GM13977 (cell line): ENCODE measurements at regions not wholly inside any gene's neighbourhood (a gene's known extent, or its start where the extent isn't known, plus 50 kb on each side); places are given as distances from the start of the nearest gene placed in this dataset.

Experiments
- DNase-seq: peaks from one replicate; pipeline ENCODE4 v3.0.0; 2012; ENCODE audit warnings: low spot score
- in situ Hi-C: fragments of 300-500 bp; cut with MboI; formaldehyde crosslinking; loops from one replicate; pipeline ENCODE4 v1.12.0; 2022; ENCODE audit warnings: low sequenced_read_pairs, low pct_unique_long_range_greater_than_20kb, mixed read lengths, inconsistent platforms; ENCODE audit not compliant: unreplicated experiment
- TF ChIP-seq, protein P1 (sequence below): IDR thresholded peaks from 2 replicates; pipeline ENCODE4 v1.5.1; 2012; ENCODE audit warnings: mild to moderate bottlenecking, control low read depth; ENCODE audit not compliant: insufficient read depth; ENCODE audit errors: extremely low read depth, missing control alignments

DNA sequence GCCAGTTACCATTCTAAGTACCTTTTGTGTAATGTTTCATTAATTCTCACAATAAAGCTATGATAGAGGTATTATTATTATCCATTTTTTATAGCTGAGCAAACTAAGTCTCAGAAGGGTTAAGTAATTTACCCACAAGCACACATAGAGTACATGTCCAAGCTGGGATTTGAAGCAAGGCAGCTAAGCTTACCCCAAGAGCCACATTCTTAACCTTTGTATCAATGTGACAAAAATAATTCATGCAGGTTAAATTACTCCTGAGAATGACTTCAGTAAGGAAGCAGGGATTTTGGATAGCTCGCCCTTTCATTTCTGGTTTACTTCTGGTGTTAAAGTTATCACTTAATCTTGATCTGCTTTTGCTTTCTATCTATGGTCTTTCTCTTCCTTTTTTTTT, 141.9 kb downstream of the ACTBL2 start:
- in situ Hi-C loops = no loop called here
- TF ChIP-seq, protein P1, sequence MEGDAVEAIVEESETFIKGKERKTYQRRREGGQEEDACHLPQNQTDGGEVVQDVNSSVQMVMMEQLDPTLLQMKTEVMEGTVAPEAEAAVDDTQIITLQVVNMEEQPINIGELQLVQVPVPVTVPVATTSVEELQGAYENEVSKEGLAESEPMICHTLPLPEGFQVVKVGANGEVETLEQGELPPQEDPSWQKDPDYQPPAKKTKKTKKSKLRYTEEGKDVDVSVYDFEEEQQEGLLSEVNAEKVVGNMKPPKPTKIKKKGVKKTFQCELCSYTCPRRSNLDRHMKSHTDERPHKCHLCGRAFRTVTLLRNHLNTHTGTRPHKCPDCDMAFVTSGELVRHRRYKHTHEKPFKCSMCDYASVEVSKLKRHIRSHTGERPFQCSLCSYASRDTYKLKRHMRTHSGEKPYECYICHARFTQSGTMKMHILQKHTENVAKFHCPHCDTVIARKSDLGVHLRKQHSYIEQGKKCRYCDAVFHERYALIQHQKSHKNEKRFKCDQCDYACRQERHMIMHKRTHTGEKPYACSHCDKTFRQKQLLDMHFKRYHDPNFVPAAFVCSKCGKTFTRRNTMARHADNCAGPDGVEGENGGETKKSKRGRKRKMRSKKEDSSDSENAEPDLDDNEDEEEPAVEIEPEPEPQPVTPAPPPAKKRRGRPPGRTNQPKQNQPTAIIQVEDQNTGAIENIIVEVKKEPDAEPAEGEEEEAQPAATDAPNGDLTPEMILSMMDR = no peak
- DNase-seq = no peak

DNA sequence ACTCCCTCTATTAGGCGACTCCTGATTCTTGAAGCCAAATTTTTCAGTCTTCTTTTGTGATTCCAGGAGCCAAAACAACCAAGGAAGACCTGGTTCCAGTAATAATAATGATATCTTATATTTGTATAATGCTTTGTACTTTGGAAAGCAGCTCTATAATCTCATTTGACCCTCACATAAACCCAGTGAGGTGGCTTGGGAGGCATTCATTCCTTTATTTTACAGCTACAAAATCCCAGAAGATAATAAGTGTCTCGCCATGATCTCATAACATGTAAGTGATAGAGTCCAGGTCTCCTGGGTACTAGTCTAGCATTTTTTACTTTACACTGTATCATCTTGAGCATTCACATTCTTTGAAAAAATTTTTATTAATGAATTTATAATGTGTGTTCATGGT, 143.1 kb downstream of the ACTBL2 start:
- TF ChIP-seq, protein P1 = no peak
- no peak for DNase-seq
- in situ Hi-C loops = no loop called here

DNA sequence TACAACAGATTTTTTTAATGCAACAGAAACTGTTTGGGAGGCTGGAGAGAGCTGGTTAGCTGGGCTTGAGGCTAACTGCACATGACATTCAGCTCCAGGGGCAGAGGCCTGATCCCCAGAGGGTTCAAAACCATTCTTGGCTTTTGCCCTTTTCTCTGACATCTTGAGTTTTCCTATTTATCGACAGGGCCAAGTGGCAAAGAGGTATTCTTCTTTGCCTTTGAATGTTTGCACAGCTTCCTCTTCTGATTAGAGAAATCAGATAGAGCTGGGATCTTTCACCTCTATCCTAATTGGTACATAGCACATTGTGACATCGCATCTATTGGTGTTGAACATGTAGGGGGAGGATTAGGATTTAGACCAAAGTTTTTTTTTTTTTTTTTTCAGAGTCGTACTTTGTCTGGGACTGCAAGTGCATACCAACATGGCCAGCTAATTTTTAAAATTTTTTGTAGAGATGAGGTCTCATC, 143.7 kb downstream of the ACTBL2 start:
- in situ Hi-C loops = no loop called here
- DNase-seq = no peak
- TF ChIP-seq, protein P1 = no peak

DNA sequence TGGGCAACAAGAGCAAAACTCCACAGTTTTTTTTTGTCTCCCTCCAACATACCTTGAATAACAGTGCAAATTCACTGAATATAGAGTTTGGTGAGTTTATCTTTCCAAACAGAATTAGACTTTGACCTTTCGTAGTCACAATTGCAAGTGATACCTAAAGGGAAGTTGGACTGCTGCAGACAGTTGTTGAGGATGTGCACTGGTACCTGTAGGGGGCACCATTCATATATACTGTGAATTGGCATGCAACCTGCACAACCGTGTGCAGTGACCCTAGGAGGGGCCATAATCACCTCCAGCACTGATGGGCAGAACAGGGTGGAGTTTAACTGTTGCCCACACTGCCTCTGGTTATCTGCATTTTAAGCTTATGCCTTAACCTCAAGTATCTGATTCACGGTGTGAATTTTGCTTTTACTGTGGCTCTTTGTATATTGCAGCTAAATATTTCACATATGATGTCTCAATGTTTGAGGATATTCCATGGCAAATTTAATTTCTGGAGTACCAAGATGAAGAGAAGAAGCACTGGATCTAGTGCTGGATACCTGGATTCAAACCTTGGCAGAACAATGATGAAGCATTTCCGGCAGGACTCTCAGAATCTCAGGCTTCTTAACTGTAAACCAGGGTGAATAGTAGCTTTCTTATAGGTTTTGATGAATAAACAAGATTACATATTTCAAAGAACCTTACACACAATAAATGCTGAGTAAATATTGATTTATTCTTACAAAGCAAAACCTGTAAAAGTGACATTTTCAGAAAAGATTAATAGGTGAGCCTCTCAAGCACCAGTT, 144.3 kb downstream of the ACTBL2 start:
- DNase-seq = peak; percentile 22
- TF ChIP-seq, protein P1 = peak; percentile 68
- in situ Hi-C loops = no loop called here

DNA sequence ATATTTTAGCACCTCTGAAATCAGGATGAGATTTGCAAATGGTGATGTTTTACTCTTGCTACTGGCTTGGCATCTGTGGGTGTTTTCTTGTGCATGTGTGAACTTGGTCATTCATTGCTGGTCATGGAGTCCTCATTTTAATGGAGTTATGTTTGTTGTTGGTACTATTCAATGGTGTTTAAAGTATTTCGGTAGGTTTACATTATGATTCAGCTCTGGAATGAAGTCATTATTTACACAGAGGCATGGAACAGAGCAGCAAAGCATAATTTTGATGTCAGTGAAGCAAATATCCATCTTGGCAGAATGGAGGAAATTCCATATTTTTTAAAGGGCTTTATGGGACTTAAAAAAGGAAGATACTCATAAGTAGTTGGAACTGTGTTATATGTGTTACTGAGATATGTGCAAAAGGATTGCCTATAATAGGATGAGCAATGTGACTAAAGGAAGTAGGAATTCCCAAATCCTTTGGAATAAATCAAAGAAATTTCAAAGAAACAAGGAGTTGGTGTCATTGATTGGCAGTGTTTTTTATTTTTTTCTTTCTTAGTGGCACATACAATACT, 147.4 kb downstream of the ACTBL2 start:
- TF ChIP-seq, protein P1 = no peak
- in situ Hi-C loops = no loop called here
- no peak for DNase-seq

DNA sequence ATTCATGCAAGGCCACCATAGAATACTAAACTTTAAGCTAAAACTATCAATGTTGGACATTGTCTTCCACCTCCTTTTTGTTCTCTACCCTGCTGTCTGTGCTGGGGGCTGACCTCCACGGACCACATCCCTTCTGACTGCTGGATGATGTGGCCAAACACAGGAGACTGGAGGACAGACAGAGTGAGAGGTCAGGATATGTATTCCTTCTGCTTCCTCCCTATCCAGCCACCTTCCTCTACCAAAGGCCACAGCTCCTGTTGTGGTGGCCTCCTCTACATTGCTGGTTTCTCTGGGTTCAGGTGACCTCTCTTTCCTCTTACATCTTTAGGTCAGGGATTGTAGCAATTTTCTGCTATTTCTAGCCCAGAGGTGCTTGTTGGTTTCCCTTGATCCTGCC, 148.1 kb downstream of the ACTBL2 start:
- TF ChIP-seq, protein P1 = no peak
- in situ Hi-C loops = no loop called here
- DNase-seq = no peak
